PC-3 (cell line): ENCODE measurements at regions not wholly inside any gene's neighbourhood (a gene's known extent, or its start where the extent isn't known, plus 50 kb on each side); places are given as distances from the start of the nearest gene placed in this dataset.

ENCODE experiments used
- ATAC-seq: fragments of 200-7000 bp; cut with Tn5 transposase; 2 replicates; pipeline ENCODE4 v1.9.1; 2020; ENCODE audit warnings: mild to moderate bottlenecking, moderate library complexity
- BruUV-seq: library from RNA; stranded (reverse); fragments of 400-500 nt; replicated peaks from 2 replicates; lab custom pipeline; 2021; lab: Mats Ljungman, UMichigan
- CTCF ChIA-PET: fragments of 300-600 bp; sonication (Branson Sonifier 250); formaldehyde crosslinking; loops from one replicate; lab custom pipeline; 2022; ENCODE audit warnings: antibody characterized with exemption; lab: Charles Lee
- POLR2A ChIA-PET: fragments of 300-600 bp; sonication (Branson Sonifier 250); formaldehyde crosslinking; loops from one replicate; lab custom pipeline; 2022; ENCODE audit warnings: antibody characterized with exemption; ENCODE audit not compliant: unreplicated experiment; lab: Charles Lee
- DNase-seq: peaks from one replicate; pipeline ENCODE4 v3.0.0-alpha.2; 2015
- H2AFZ ChIP-seq: fragments of 300-600 bp; sonication (generic); 2 replicates; pipeline ENCODE4 v1.6.0; 2016; ENCODE audit warnings: antibody characterized with exemption, low read length
- H3F3A ChIP-seq: fragments of 300-600 bp; sonication (generic); one replicate; pipeline ENCODE4 v1.6.0; 2017; ENCODE audit warnings: antibody characterized with exemption, low read length, control low read depth, mild to moderate bottlenecking; ENCODE audit not compliant: unreplicated experiment
- H3K27ac ChIP-seq: fragments of 300-600 bp; sonication (generic); 2 replicates; pipeline ENCODE4 v1.5.1; 2016; ENCODE audit warnings: mild to moderate bottlenecking, low read length
- H3K27me3 ChIP-seq: fragments of 300-600 bp; sonication (generic); 2 replicates; pipeline ENCODE4 v1.6.1; 2016; ENCODE audit warnings: low read length, mixed read lengths
- H3K36me3 ChIP-seq: fragments of 300-600 bp; sonication (generic); 2 replicates; pipeline ENCODE4 v1.6.1; 2016; ENCODE audit warnings: low read depth, mixed run types, low read length, mixed read lengths
- H3K4me1 ChIP-seq: fragments of 300-600 bp; sonication (generic); 2 replicates; pipeline ENCODE4 v1.5.1; 2016; ENCODE audit warnings: low read length; ENCODE audit not compliant: insufficient read depth
- H3K4me2 ChIP-seq: fragments of 300-600 bp; sonication (generic); 2 replicates; pipeline ENCODE4 v1.6.0; 2016; ENCODE audit warnings: low read length
- H3K4me3 ChIP-seq: fragments of 300-600 bp; sonication (generic); 2 replicates; pipeline ENCODE4 v1.5.1; 2016; ENCODE audit warnings: mild to moderate bottlenecking, low read length, mixed read lengths
- H3K79me2 ChIP-seq: fragments of 300-600 bp; sonication (generic); 2 replicates; pipeline ENCODE4 v1.6.1; 2017; ENCODE audit warnings: low read length, mixed read lengths
- H3K9ac ChIP-seq: fragments of 300-600 bp; sonication (generic); 2 replicates; pipeline ENCODE4 v1.6.0; 2016; ENCODE audit warnings: mild to moderate bottlenecking, low read length
- H3K9me2 ChIP-seq: fragments of 300-600 bp; sonication (generic); replicated peaks from 2 replicates; pipeline ENCODE4 v1.6.1; 2016; ENCODE audit warnings: mixed run types, low read length, mixed read lengths
- H3K9me3 ChIP-seq: fragments of 300-600 bp; sonication (generic); 2 replicates; pipeline ENCODE4 v1.6.1; 2016; ENCODE audit warnings: low read length, mixed read lengths
- H4K20me1 ChIP-seq: fragments of 300-600 bp; sonication (generic); 2 replicates; pipeline ENCODE4 v1.6.1; 2016; ENCODE audit warnings: low read length, mixed read lengths
- EZH2 ChIP-seq: fragments of 300-600 bp; sonication (generic); IDR thresholded peaks from one replicate; pipeline ENCODE4 v1.6.1; 2017; ENCODE audit warnings: antibody characterized with exemption, mild to moderate bottlenecking, low read length; ENCODE audit not compliant: unreplicated experiment
- EZH2phosphoT487 ChIP-seq: fragments of 300-600 bp; sonication (generic); IDR thresholded peaks from 2 replicates; pipeline ENCODE4 v1.6.1; 2018; ENCODE audit warnings: mild to moderate bottlenecking, antibody characterized with exemption, low read length, borderline replicate concordance
- intact Hi-C: fragments of 100-400 bp; cut with micrococcal nuclease; formaldehyde crosslinking; loops from 2 replicates; pipeline ENCODE4 v1.9.0; 2023
- TF ChIP-seq, protein P1 (sequence below): fragments of 300-600 bp; sonication (generic); conservative IDR thresholded peaks from 2 replicates; pipeline ENCODE4 v1.5.1; 2017; ENCODE audit warnings: antibody characterized with exemption, low read depth, mild to moderate bottlenecking, low read length

GRCh38 chr1:30146448-30146847 is 576.9 kb downstream of the MATN1 start:
- H3K27ac ChIP-seq, result no peak overlapping the region
- intact Hi-C loops, result no loop called here
- no peak overlapping the region for H3K4me3 ChIP-seq
- H3K79me2 ChIP-seq, result no peaks in the 10 kb centered on the region
- CTCF ChIA-PET, result no interaction called here
- DNase-seq (no peak), ATAC-seq (no peak)
- no peaks in the 10 kb centered on the region for H3K4me1 ChIP-seq
- BruUV-seq, result no TSS peak
- no peaks in the 10 kb centered on the region for H3K36me3 ChIP-seq
- H3K9ac ChIP-seq, result no peak overlapping the region
- H3K27me3 ChIP-seq, result no peaks in the 10 kb centered on the region
- POLR2A ChIA-PET, result no interaction called here
- H2AFZ ChIP-seq, result no peak overlapping the region
- H4K20me1 ChIP-seq, result no peaks in the 10 kb centered on the region
- H3K9me3 ChIP-seq, result no peaks in the 10 kb centered on the region
- H3F3A ChIP-seq, result no peaks in the 10 kb centered on the region
- TF ChIP-seq, protein P1, sequence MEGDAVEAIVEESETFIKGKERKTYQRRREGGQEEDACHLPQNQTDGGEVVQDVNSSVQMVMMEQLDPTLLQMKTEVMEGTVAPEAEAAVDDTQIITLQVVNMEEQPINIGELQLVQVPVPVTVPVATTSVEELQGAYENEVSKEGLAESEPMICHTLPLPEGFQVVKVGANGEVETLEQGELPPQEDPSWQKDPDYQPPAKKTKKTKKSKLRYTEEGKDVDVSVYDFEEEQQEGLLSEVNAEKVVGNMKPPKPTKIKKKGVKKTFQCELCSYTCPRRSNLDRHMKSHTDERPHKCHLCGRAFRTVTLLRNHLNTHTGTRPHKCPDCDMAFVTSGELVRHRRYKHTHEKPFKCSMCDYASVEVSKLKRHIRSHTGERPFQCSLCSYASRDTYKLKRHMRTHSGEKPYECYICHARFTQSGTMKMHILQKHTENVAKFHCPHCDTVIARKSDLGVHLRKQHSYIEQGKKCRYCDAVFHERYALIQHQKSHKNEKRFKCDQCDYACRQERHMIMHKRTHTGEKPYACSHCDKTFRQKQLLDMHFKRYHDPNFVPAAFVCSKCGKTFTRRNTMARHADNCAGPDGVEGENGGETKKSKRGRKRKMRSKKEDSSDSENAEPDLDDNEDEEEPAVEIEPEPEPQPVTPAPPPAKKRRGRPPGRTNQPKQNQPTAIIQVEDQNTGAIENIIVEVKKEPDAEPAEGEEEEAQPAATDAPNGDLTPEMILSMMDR, result no peak
- no peak for TF ChIP-seq EZH2phosphoT487
- TF ChIP-seq EZH2, result no peak
- H3K9me2 ChIP-seq, result no peaks in the 10 kb centered on the region
- no peak overlapping the region for H3K4me2 ChIP-seq

DNA sequence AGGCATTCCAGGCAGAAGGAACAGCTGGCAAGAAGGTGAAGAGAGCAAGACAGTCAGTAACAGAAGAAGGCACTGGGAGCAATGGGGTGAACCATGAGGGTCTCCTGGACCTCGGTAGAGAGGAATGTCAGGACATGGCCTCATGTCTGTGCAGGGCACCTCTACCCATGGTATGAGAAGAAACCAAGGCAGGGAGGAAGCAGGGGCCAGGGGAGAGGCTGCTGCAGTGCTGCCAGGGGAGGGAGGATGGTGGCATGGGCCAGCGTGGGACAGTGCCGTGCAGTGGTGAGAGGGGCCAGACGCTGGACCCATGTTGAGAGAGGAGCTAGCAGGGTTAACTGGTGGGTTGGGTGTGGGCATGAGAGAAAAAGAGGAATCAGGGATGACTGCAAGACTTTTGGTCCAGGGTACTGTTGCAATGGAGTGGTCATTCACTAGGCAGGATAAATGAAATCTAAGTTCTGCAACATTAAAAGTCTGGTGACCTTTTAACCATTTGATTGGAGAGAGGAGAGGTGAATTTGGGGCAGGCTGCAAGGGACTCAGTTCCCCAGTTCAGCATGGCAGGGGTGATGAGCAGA is 577.6 kb downstream of the MATN1 start:
- Histone ChIP-seq H3K9ac (no peak overlapping the region), H3K9me2 (no peaks in the 10 kb centered on the region), H3F3A (no peaks in the 10 kb centered on the region), H3K27ac (no peak overlapping the region), H2AFZ (no peak overlapping the region), H3K27me3 (peaks cover 3% of the 10 kb centered on the region; the same call in 1 of the 2 replicates), H3K4me3 (no peak overlapping the region), H3K36me3 (no peaks in the 10 kb centered on the region), H3K4me2 (no peak overlapping the region), H3K9me3 (no peaks in the 10 kb centered on the region), H3K79me2 (no peaks in the 10 kb centered on the region), H3K4me1 (no peaks in the 10 kb centered on the region), H4K20me1 (no peaks in the 10 kb centered on the region)
- BruUV-seq, result no TSS peak
- DNase-seq (no peak), ATAC-seq (no peak)
- intact Hi-C loops, result no loop called here
- ChIA-PET POLR2A (no interaction called here), CTCF (no interaction called here)
- no peak for TF ChIP-seq EZH2phosphoT487
- TF ChIP-seq, protein P1, result no peak
- no peak for TF ChIP-seq EZH2

- no peak for TF ChIP-seq EZH2phosphoT487
- TF ChIP-seq, protein P1, result no peak
- no peak for TF ChIP-seq EZH2
- no TSS peak for BruUV-seq
- Histone ChIP-seq H3K27ac (no peak overlapping the region), H3K27me3 (peaks cover 13% of the 10 kb centered on the region), H4K20me1 (no peaks in the 10 kb centered on the region), H3K4me3 (no peak overlapping the region), H3K79me2 (no peaks in the 10 kb centered on the region), H3K9me3 (no peaks in the 10 kb centered on the region), H3K4me2 (no peak overlapping the region), H3K9ac (no peak overlapping the region), H3K4me1 (no peaks in the 10 kb centered on the region), H3K36me3 (no peaks in the 10 kb centered on the region), H3K9me2 (no peaks in the 10 kb centered on the region), H3F3A (no peaks in the 10 kb centered on the region), H2AFZ (no peak overlapping the region)
- intact Hi-C loops, result no loop called here
- ATAC-seq, result no peak
- DNase-seq, result no peak
- ChIA-PET CTCF (no interaction called here), POLR2A (no interaction called here)
Observed at GRCh38 chr1:30144831-30145230, 578.6 kb downstream of the MATN1 start.
